ENCODE measurements at regions not wholly inside any gene's neighbourhood (a gene's known extent, or its start where the extent isn't known, plus 50 kb on each side); places are given as distances from the start of the nearest gene placed in this dataset.

GRCh38 chr20:22918286-22918983 lies 116.7 kb upstream of the SSTR4 start:
- no peak for DNase-seq (ENCODE audit: low spot score)

GRCh38 chr20:22920898-22921297 lies 114.2 kb upstream of the SSTR4 start:
- no peak for DNase-seq (ENCODE audit: low spot score)

DNA sequence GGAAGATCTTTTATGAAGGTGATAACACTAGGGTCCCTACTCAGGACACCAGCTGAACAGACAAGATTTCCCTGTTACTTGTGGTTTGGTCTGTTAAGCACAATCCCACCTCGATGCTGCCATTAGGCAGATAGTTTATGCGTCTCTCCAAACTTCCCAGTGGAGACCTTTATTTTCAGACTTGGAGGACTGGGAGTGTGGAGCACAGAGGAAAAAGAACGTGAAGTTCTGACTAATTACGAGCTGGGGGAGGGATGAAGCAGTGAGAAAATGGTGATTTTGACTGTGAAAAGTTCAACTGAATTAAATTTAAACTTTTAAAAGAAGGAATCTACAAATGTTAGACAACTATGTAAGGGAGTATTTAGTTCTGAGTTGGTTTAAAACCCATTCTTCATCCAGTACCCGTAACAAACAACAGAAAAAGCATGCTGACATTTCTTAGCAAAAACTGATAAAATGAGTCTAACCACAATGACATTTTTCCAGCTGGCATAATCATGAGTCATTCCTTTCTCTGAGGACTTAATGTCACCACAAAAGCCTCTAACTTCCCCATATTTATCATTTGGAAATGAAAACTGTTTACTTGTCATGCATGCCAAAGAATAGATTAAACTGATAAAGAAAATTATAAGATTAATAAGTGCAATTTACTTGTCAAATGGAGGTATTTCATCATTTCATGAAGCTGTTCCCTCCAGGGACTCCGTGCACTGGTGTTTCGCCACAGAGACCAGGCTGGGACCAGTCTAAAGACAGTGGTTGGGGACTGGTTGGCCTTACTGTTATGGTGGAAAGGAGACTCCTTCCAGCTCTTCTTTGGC lies 113.3 kb upstream of the SSTR4 start:
- DNase-seq (ENCODE audit: low spot score): no peak

GRCh38 chr20:22922987-22923386 lies 112.1 kb upstream of the SSTR4 start:
- DNase-seq (ENCODE audit: low spot score): no peak

DNA sequence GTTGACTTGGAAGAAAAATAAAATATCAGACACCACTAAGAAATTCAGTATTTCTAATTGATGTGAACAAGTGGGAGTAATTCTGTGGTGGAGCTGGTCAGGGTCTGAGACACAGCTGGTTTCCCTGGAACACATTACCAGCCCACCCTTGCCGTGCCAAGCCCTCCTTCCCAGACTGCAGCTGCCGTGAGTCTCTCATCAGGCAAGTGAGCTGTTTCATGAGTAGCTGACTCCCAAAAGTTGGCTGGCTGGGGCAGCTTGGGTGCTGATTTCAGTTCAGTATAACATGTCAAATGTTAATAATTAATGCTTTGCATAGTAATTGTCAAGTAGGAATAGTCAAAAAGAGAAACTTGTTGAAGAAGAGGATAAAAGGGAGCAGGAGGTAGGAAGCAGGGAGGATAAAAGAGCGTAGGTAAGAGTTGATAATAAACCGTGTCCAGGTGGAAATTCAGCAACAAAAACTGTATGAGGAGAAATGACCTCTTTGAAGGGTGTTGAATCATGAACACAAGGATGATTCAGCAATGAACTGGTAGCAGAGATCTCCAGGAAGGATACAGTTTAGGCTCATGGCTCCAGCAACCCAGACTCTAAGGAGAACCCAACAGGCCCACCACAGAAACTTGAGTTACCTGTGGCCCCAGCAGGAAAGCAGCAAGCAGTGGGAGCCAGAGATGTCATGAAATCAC lies 110.9 kb upstream of the SSTR4 start:
- DNase-seq (ENCODE audit: low spot score): no peak

- DNase-seq (ENCODE audit: low spot score): no peak
Measured at GRCh38 chr20:22924949-22925612, 110.0 kb upstream of the SSTR4 start.

- DNase-seq (ENCODE audit: low spot score): no peak
Measured at GRCh38 chr20:22925613-22925983, 109.5 kb upstream of the SSTR4 start.

DNA sequence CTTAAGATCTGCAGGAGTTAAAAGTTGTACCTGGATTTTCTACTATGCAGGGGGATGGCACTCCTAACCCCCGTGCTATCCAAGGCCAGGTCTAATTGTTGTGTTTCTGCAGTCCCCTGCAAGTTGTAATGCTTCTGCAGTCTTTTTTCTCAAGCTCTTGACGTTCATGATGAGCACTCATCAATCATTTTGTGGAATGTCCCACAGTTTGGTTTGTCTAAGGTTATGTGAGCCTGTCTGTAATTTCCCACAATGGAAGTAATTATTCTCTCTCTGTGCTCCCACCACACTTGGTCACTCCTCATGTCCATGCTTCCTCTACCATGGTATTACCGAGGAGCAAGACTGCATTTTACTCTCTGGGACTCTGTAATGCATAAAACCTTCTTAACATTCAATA lies 107.6 kb upstream of the SSTR4 start:
- no peak for DNase-seq (ENCODE audit: low spot score)

- DNase-seq (ENCODE audit: low spot score): no peak
Measured at GRCh38 chr20:22928679-22929078, 106.4 kb upstream of the SSTR4 start.

DNA sequence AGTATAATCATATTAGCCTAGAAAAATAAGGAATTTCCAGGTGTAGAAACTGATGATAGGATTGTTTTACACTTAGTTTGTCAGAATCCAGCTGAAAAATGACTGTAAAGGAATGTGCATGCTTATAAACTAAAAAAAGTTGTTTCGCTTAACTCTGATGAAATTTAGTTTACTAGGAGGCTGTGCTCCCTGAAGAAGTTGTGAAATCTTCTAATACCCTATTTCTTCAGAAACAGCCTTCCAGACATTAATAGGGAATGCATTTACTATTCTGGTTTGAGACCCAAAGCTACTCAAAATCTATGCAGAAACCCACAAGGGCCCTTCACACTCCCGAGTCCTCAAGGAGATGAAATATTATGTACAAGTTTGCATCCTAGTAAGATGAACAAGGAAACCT lies 105.5 kb upstream of the SSTR4 start:
- no peak for DNase-seq (ENCODE audit: low spot score)

- no peak for DNase-seq (ENCODE audit: low spot score)
Measured at GRCh38 chr20:22931653-22932608, 103.2 kb upstream of the SSTR4 start.

DNA sequence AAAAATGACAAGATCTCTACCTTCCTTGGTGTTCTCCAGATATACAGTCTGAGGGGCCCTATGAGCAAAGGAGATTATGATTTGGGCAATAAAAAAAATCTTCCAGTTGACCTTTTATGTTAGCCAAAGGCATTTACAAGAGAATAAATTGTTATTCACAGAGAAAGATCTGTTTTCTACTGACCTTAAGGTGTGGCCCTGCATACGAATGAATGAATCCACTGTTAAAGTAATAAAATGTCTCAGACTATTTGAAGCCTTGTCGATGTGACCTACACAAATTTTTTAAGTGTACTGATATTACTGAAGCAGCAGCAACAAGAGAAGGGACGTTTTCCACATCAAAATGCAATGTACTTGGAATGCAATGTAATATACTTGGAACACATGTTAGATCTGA lies 95.9 kb upstream of the SSTR4 start:
- no peak for DNase-seq (ENCODE audit: low spot score)

DNA sequence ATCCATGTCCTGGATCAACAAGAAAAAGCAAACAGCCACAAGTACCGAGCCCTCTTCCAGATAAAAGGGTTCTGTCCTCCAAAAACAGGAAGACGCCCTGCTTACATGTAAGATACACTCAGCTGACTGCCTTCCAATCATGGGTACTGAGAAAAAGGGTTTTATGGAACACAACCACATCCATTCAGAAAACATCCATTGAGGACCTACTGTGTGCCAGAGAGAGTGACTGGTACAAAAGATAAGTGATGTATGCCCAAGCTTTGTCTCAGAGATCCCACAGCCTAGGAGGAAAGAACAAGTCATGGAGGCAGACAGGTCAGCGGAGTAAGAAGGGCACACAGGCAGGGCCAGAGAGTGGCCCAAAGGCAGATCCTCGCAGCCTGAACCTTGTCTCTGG lies 94.8 kb upstream of the SSTR4 start:
- DNase-seq (ENCODE audit: low spot score): no peak

DNA sequence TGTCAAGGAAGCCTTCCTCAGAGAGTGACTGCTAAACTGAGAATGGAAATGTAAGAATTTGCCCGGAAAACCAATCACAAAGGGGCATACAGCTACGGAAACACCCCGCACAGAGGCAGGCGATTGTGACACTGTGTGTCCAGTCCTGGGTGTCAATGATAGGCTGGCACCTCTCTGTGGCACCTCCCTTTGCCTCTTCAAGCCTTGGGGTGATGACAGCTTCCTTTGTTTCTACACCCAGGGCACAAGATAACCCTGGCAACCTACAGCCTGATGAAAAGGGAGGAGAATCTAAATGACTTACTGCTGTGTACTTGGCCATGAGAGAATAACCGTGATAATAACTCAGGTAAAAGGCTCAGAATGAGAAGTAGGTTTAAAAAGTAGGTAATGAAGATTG lies 93.6 kb upstream of the SSTR4 start:
- DNase-seq (ENCODE audit: low spot score): no peak

GRCh38 chr20:22942742-22943141 lies 92.4 kb upstream of the SSTR4 start:
- DNase-seq (ENCODE audit: low spot score): no peak

- no peak for DNase-seq (ENCODE audit: low spot score)
Measured at GRCh38 chr20:22944062-22944461, 91.0 kb upstream of the SSTR4 start.

GRCh38 chr20:22944936-22945335 lies 90.2 kb upstream of the SSTR4 start:
- no peak for DNase-seq (ENCODE audit: low spot score)

DNA sequence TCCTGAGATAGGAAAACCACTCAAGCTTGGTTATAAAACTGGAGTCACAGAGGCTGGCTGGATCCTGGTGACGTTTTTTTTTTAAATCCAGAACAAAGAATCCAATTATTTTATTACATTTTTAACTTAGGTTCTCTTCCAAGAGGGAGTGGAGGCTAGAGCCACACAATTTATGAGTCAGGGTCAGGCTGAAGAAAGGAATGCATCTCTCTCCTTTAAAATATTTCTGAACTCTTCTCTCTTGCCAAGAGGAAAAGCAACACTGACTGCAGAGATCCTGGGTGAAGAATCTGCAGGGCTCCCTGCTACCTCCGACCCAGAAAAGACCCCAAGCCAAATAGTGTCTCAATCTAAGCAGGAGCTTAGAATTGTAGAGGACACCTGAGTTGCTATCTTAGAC lies 88.5 kb upstream of the SSTR4 start:
- no peak for DNase-seq (ENCODE audit: low spot score)

DNA sequence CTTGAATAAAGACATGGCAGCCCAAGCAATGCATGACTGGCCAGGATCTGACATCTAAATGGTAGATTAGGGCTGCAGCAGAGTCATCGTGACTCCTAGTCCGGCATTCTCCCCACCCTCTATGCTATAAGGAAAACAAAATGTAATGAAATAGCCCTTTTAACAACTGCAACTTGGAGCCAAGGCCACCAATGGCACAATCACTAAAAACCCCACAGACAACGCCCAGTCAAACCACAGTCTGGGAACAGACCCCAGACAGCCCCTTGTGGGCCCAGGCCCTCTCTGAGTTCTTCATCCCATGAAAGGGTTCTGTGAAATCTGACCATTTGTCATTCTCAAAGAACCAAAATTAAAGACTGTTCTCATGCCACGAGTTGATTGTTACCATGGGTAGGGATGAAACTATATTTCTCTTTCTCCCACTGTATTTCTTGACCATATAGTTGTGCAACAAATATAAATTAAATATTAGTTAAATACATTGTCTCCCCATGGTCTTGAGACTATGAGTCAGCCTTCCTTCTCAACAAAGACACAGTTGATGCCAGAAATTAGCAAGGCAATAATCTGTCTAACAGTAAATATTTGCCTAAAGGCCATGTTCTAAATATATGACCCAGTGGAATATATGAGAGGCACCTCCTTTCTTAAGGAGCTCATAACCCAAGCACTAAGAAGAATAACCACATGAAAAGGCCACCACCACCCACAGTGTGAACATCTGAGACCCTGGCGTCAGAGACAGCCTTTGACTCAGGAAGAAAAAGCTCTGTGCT lies 85.6 kb upstream of the SSTR4 start:
- no peak for DNase-seq (ENCODE audit: low spot score)

DNA sequence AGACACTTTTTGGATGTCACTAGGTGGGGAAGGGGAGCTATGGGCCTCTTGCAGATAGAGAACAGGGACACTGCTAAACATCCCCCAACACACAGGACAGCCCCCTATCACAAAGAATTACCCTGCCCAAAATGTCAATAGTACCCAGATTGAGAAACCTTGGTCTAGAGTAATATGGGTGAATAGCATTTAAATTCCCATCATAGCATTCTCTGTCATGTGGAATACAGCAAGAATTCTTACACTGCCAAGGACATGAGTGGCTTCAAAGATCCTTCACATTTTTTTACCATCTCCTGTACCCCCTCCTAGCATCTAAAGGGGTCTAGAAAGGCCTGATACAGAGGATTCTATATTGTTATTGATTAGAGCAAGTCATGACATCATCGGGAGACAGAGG lies 83.1 kb upstream of the SSTR4 start:
- no peak for DNase-seq (ENCODE audit: low spot score)

DNA sequence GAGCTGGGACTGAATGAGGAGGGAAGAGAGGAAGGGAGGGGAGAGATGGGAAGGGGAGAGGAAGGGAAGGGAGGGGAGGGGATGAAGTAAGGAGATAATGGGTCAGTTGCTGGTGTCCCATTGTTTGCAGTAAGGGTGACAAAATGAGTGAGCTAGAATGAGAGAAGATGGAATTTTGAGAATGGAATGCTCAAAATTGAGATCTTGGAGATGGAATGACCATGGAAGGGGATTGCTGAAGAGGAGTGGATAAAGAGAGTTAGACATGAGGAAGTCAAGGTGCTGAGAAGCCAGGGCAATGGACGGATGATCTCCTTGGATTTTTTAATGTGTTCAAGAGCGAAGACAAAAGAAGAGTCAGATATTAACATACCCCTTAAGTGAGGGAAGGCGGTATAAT lies 80.5 kb upstream of the SSTR4 start:
- no peak for DNase-seq (ENCODE audit: low spot score)

All from pons (tissue), 1 donor.